Neutrophil (primary cell): ENCODE measurements at regions not wholly inside any gene's neighbourhood (a gene's known extent, or its start where the extent isn't known, plus 50 kb on each side); places are given as distances from the start of the nearest gene placed in this dataset.

Experiments used
- H3K27ac ChIP-seq: fragments of 200-600 bp; sonication (generic); 2 replicates; pipeline ENCODE4 v1.5.1; 2016; ENCODE audit warnings: mild to moderate bottlenecking, moderate library complexity
- H3K27me3 ChIP-seq: fragments of 200-600 bp; sonication (generic); 2 replicates; pipeline ENCODE4 v1.6.0; 2016; ENCODE audit warnings: mild to moderate bottlenecking
- H3K36me3 ChIP-seq: fragments of 200-600 bp; sonication (generic); 2 replicates; pipeline ENCODE4 v1.5.1; 2017
- H3K4me1 ChIP-seq, 2 experiments: fragments of 200-600 bp in 1 of 2; sonication (generic) in 1 of 2; 1 replicate in 1 of 2; 2 replicates in 1 of 2; pipeline versions ENCODE4 v1.5.1 to v1.6.1; 2013 to 2016; ENCODE audit warnings: low read depth in 1 of 2, low read length in 1 of 2, mild to moderate bottlenecking in 1 of 2, moderate library complexity in 1 of 2; ENCODE audit not compliant: control insufficient read depth in 1 of 2, insufficient read depth in 1 of 2
- H3K4me3 ChIP-seq, 2 experiments: fragments of 200-600 bp in 1 of 2; sonication (generic) in 1 of 2; 1 replicate in 1 of 2; 2 replicates in 1 of 2; pipeline ENCODE4 v1.5.1; 2013 to 2016; ENCODE audit warnings: low read depth in 1 of 2, low read length in 1 of 2, mild to moderate bottlenecking in 1 of 2, moderate library complexity in 1 of 2
- H3K9me3 ChIP-seq: fragments of 200-600 bp; sonication (generic); 2 replicates; pipeline ENCODE4 v1.5.1; 2016
- CTCF ChIP-seq: fragments of 200-600 bp; sonication (generic); IDR thresholded peaks from 2 replicates; pipeline ENCODE4 v1.5.1; 2016; ENCODE audit warnings: antibody characterized with exemption

GRCh38 chr2:21607572-21607971 lies 483.8 kb downstream of the TDRD15 start:
- no peak for TF ChIP-seq CTCF
- Histone ChIP-seq H3K4me1 (no peaks in the 10 kb centered on the region), H3K36me3 (no peaks in the 10 kb centered on the region), H3K27me3 (no peaks in the 10 kb centered on the region), H3K4me3 (no peak overlapping the region), H3K27ac (no peak overlapping the region), H3K9me3 (no peaks in the 10 kb centered on the region)

DNA sequence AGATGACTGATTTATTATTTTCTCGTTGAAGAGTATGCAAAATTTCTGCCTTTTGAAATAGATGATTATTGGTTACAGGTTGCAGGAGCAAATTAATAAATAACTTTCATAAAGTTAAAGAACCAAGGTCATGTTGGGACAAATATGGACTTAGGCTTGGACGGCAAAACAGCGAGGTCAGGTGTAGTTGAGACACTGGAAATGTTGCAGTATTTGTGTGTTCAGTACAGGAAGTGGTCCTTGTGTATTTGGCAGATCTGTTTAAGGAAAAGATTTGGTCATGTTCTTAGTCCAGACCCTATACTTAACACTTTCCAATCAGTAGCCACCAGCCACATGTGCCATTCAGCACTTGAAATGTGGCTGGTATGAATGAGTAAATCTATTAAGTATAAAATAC lies 486.5 kb downstream of the TDRD15 start:
- H3K4me3 ChIP-seq, result no peak overlapping the region
- H3K9me3 ChIP-seq, result no peaks in the 10 kb centered on the region
- no peaks in the 10 kb centered on the region for H3K36me3 ChIP-seq
- no peaks in the 10 kb centered on the region for H3K27me3 ChIP-seq
- no peak overlapping the region for H3K27ac ChIP-seq
- H3K4me1 ChIP-seq, result no peaks in the 10 kb centered on the region
- no peak for TF ChIP-seq CTCF

GRCh38 chr2:21617885-21618434 lies 494.2 kb downstream of the TDRD15 start:
- TF ChIP-seq CTCF, result no peak

GRCh38 chr2:21620771-21621170 lies 497.0 kb downstream of the TDRD15 start:
- Histone ChIP-seq H3K27me3 (no peaks in the 10 kb centered on the region), H3K4me1 (no peaks in the 10 kb centered on the region), H3K36me3 (no peaks in the 10 kb centered on the region), H3K27ac (no peak overlapping the region), H3K4me3 (no peak overlapping the region), H3K9me3 (no peaks in the 10 kb centered on the region)
- TF ChIP-seq CTCF, result no peak

More at GRCh38 chr2:21617885-21618434, 494.2 kb downstream of the TDRD15 start:
- H3K27me3 ChIP-seq, result no peaks in the 10 kb centered on the region
- no peaks in the 10 kb centered on the region for H3K36me3 ChIP-seq
- no peaks in the 10 kb centered on the region for H3K9me3 ChIP-seq
- no peak overlapping the region for H3K4me3 ChIP-seq
- H3K27ac ChIP-seq, result no peak overlapping the region
- H3K4me1 ChIP-seq, result no peaks in the 10 kb centered on the region

- Histone ChIP-seq H3K27ac (no peak overlapping the region), H3K4me1 (no peaks in the 10 kb centered on the region), H3K4me3 (no peak overlapping the region), H3K9me3 (no peaks in the 10 kb centered on the region), H3K36me3 (no peaks in the 10 kb centered on the region), H3K27me3 (no peaks in the 10 kb centered on the region)
- TF ChIP-seq CTCF, result no peak
These were observed 504.2 kb downstream of the TDRD15 start for GRCh38 chr2:21627938-21628337.

GRCh38 chr2:21633015-21633414 lies 509.2 kb downstream of the TDRD15 start:
- Histone ChIP-seq H3K4me1 (no peaks in the 10 kb centered on the region), H3K27ac (no peak overlapping the region), H3K4me3 (no peak overlapping the region), H3K36me3 (no peaks in the 10 kb centered on the region), H3K27me3 (no peaks in the 10 kb centered on the region), H3K9me3 (no peaks in the 10 kb centered on the region)
- TF ChIP-seq CTCF, result no peak
